HuH-7 (cell line): ENCODE measurements at regions not wholly inside any gene's neighbourhood (a gene's known extent, or its start where the extent isn't known, plus 50 kb on each side); places are given as distances from the start of the nearest gene placed in this dataset.

Experiments used
- DNase-seq: peaks from one replicate; pipeline ENCODE4 v3.0.0; 2011; ENCODE audit warnings: low spot score

- DNase-seq = peak; percentile 1
Measured at GRCh38 chrX:30414144-30414543, 105.0 kb upstream of the NR0B1 start.

DNA sequence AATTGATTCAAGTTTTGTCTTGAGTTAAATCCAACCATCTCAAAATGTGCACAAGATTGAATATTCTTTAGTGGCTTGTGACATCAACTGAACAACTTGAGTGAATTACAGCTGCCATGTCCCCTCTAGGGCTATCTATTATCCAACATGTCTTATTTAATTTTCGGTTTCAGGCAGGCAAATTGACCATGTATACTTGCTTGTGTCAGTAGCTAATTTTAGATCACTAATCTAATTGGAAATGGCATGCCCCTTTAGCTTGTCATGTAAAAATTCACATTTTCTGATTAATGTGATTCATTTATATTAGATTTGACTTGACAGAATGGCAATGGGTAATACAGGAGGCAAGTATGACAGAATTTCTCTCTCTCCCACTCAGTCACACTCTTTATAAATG lies 93.2 kb upstream of the NR0B1 start:
- DNase-seq = no peak

DNA sequence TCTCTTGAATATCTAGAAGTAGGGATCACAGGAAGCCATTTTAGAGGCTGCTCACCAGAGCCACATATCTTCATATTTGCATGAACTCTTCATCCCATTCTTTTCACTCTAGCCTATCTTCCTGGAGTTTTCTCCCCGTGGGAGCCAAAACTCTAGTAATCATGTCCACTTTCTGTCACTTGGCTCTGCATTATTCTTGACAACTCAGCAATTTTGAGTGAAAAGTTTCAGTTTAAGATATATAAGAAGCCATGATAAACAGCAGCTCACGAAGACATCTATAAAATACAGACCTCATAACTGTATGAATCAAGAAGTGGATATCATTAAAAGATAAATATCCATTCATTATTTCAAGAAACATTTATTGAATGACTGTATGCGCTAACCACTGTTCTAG lies 79.1 kb upstream of the NR0B1 start:
- DNase-seq = no peak

GRCh38 chrX:30373951-30374350 lies 64.8 kb upstream of the NR0B1 start:
- DNase-seq = no peak

DNA sequence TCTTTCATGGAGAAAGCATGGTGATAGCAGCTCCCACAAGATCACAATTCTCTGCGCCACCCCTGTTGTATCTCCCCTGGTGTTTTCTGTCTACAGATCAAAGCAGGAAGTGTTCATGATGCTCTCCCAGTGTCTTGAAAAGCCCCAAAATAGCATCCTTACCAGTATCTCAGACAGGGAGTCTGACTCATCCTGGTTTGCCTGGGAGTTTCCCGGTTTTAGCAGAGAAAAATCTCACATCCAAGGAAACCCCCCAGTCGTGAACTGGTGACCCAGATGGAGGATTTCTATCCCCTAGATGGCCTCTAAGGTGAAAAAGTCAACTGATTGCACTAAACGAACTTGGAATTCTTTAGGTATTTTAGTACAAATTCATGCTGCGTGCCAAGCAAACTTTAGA lies 64.3 kb upstream of the NR0B1 start:
- DNase-seq = no peak

DNA sequence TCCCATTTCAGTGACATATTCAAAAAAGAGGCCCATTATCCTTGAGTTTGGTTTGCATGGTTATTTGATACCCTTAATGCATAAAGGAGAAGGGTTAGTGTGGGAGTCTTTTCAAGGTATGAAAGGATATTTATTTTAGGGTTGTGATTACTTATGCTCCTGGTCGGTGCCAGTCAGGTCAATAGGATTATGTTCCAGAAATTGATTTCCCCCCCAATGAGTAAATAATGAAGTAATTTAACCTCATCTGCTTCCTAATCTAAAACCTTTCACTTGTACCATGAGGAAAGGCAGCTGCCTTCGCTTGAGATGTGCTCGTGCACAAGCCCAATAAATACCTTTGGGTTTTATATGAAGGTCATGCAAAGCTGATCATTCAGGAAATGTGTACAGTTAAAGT lies 55.0 kb upstream of the NR0B1 start:
- DNase-seq = no peak
